Parathyroid adenoma (tissue), 2 donors: ENCODE measurements at regions not wholly inside any gene's neighbourhood (a gene's known extent, or its start where the extent isn't known, plus 50 kb on each side); places are given as distances from the start of the nearest gene placed in this dataset.

Experiments used
- H2AFZ ChIP-seq: fragments of 300-600 bp; sonication (generic); one replicate; pipeline ENCODE4 v1.7.0; 2017; ENCODE audit warnings: antibody characterized with exemption, mild to moderate bottlenecking
- H3K27ac ChIP-seq: fragments of 300-600 bp; sonication (generic); one replicate; pipeline ENCODE4 v1.7.0; 2017
- H3K27me3 ChIP-seq: fragments of 300-600 bp; sonication (generic); one replicate; pipeline ENCODE4 v1.7.0; 2017; ENCODE audit warnings: low read length; ENCODE audit not compliant: control insufficient read depth, insufficient read depth
- H3K36me3 ChIP-seq: fragments of 300-600 bp; sonication (generic); one replicate; pipeline ENCODE4 v1.7.0; 2017; ENCODE audit warnings: low read length; ENCODE audit not compliant: control insufficient read depth, insufficient read depth
- H3K4me1 ChIP-seq: fragments of 300-600 bp; sonication (generic); one replicate; pipeline ENCODE4 v1.7.0; 2017; ENCODE audit warnings: control low read depth
- H3K4me2 ChIP-seq: fragments of 300-600 bp; sonication (generic); one replicate; pipeline ENCODE4 v1.7.0; 2017; ENCODE audit warnings: low read length
- H3K4me3 ChIP-seq: fragments of 300-600 bp; sonication (generic); one replicate; pipeline ENCODE4 v1.7.0; 2017; ENCODE audit warnings: low read depth, low read length
- H3K79me2 ChIP-seq: fragments of 300-600 bp; sonication (generic); one replicate; pipeline ENCODE4 v1.7.0; 2017; ENCODE audit warnings: control low read depth
- H3K9ac ChIP-seq: fragments of 300-600 bp; sonication (generic); one replicate; pipeline ENCODE4 v1.7.0; 2017; ENCODE audit warnings: mild to moderate bottlenecking
- H3K9me3 ChIP-seq: fragments of 300-600 bp; sonication (generic); one replicate; pipeline ENCODE4 v1.7.0; 2017; ENCODE audit warnings: low read length; ENCODE audit not compliant: control insufficient read depth
- TF ChIP-seq, protein P1 (sequence below): fragments of 300-600 bp; sonication (generic); IDR thresholded peaks from one replicate; pipeline ENCODE4 v1.7.0; 2017; ENCODE audit warnings: antibody characterized with exemption, mild to moderate bottlenecking
- donor health status: primary hyperparathyroidism.

- Histone ChIP-seq H3K9ac (no peak overlapping the region), H3K27me3 (peaks cover 1% of the 10 kb centered on the region)
- TF ChIP-seq, protein P1, sequence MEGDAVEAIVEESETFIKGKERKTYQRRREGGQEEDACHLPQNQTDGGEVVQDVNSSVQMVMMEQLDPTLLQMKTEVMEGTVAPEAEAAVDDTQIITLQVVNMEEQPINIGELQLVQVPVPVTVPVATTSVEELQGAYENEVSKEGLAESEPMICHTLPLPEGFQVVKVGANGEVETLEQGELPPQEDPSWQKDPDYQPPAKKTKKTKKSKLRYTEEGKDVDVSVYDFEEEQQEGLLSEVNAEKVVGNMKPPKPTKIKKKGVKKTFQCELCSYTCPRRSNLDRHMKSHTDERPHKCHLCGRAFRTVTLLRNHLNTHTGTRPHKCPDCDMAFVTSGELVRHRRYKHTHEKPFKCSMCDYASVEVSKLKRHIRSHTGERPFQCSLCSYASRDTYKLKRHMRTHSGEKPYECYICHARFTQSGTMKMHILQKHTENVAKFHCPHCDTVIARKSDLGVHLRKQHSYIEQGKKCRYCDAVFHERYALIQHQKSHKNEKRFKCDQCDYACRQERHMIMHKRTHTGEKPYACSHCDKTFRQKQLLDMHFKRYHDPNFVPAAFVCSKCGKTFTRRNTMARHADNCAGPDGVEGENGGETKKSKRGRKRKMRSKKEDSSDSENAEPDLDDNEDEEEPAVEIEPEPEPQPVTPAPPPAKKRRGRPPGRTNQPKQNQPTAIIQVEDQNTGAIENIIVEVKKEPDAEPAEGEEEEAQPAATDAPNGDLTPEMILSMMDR = no peak
Observed at GRCh38 chr22:48347311-48347710, 1480.4 kb downstream of the BRD1 start.

GRCh38 chr22:48346911-48347310, 1480.8 kb downstream of the BRD1 start:
- Histone ChIP-seq H3K79me2 (no peaks in the 10 kb centered on the region), H3K4me1 (no peaks in the 10 kb centered on the region), H3K9me3 (no peaks in the 10 kb centered on the region), H3K27ac (no peak overlapping the region), H3K4me2 (no peak overlapping the region), H3K36me3 (no peaks in the 10 kb centered on the region), H3K9ac (no peak overlapping the region), H2AFZ (no peak overlapping the region), H3K27me3 (no peaks in the 10 kb centered on the region), H3K4me3 (no peak overlapping the region)
- TF ChIP-seq, protein P1 = no peak

More at GRCh38 chr22:48347311-48347710, 1480.4 kb downstream of the BRD1 start:
- H3K27ac ChIP-seq = no peak overlapping the region
- H3K4me1 ChIP-seq = no peaks in the 10 kb centered on the region
- no peak overlapping the region for H2AFZ ChIP-seq
- H3K79me2 ChIP-seq = no peaks in the 10 kb centered on the region
- H3K4me2 ChIP-seq = no peak overlapping the region
- no peak overlapping the region for H3K4me3 ChIP-seq
- no peaks in the 10 kb centered on the region for H3K9me3 ChIP-seq
- no peaks in the 10 kb centered on the region for H3K36me3 ChIP-seq

- Histone ChIP-seq H3K9ac (no peak overlapping the region), H2AFZ (no peak overlapping the region), H3K27me3 (no peaks in the 10 kb centered on the region), H3K4me2 (no peak overlapping the region), H3K4me3 (no peak overlapping the region), H3K27ac (no peak overlapping the region), H3K79me2 (no peaks in the 10 kb centered on the region), H3K36me3 (no peaks in the 10 kb centered on the region), H3K9me3 (no peaks in the 10 kb centered on the region), H3K4me1 (no peaks in the 10 kb centered on the region)
- TF ChIP-seq, protein P1 = no peak
Observed at GRCh38 chr22:48346311-48346710, 1481.4 kb downstream of the BRD1 start.

DNA sequence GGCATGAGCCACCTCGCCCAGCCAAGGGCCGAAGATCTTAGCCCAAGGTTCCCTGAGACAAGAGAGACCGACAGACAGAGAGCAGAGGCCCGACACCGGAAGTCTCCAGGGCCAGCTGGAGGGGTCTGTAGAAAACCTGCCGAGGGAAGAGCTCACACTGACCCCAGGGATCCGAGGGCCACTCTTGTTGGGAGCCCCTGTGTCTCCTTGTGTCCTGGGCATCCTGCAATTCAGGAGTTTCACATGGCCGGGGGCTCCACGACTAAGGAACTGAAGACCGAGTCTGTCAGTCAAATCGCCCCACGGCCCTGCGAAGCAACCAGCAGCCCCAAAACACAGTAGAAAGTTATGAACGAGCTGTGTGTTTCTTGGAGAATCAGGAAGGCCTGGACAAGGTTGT, 1482.0 kb downstream of the BRD1 start:
- Histone ChIP-seq H3K79me2 (no peaks in the 10 kb centered on the region), H3K9ac (no peak overlapping the region), H3K4me3 (no peak overlapping the region), H3K4me1 (no peaks in the 10 kb centered on the region), H3K27me3 (no peaks in the 10 kb centered on the region), H3K9me3 (no peaks in the 10 kb centered on the region), H3K4me2 (no peak overlapping the region), H3K27ac (no peak overlapping the region), H2AFZ (no peak overlapping the region), H3K36me3 (no peaks in the 10 kb centered on the region)
- TF ChIP-seq, protein P1 = no peak

- Histone ChIP-seq H3K27ac (no peak overlapping the region), H3K27me3 (no peaks in the 10 kb centered on the region), H3K4me3 (no peak overlapping the region), H2AFZ (no peak overlapping the region), H3K4me2 (no peak overlapping the region), H3K9ac (no peak overlapping the region), H3K36me3 (no peaks in the 10 kb centered on the region), H3K4me1 (no peaks in the 10 kb centered on the region), H3K9me3 (no peaks in the 10 kb centered on the region), H3K79me2 (no peaks in the 10 kb centered on the region)
- TF ChIP-seq, protein P1 = no peak
Observed at GRCh38 chr22:48343461-48343860, 1484.2 kb downstream of the BRD1 start.
